ENCODE measurements at regions not wholly inside any gene's neighbourhood (a gene's known extent, or its start where the extent isn't known, plus 50 kb on each side); places are given as distances from the start of the nearest gene placed in this dataset.
A peak's percentile ranks its signal among the peaks of the same experiment; 100 is the strongest.

DNA sequence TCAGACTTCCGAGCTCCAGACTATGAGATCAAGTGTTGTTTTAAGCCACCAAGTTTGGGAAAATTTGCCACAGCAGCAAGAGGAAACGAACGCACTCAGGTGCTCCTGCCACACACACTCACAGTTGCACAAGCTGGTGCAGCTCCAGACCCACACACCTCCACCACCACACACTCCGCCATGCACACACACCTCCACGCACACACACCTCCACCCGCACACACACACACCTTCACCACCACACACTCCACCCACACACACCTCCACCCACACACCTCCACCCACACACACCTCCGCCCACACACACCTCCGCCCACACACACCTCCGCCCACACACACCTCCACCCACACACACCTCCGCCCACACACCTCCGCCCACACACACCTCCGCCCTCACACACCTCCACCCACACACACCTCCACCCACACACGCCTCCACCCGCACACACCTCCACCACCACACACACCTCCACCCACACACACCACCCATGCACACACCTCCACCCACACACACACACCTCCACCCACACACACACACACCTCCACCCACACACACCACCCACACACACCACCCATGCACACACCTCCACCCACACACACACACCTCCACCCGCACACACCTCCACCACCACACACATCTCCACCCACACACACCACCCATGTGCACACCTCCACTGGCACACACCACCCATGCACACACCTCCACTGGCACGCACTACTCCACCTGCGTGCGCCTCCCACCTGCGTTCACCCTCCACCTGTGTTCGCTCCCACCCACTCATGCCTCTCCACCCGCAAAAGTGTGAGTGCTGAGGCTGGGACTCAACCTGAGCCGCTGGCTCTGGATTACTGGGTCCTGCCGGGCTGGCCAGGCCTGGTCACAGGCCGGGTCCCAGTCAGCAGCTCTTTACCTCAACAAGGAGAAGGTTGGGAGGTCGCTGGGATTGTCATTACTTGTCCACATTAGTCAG, 175.6 kb downstream of the BMP7 start:
- DNase-seq (ENCODE audit: low spot score): no peak
- Histone ChIP-seq H3K4me3 (no peak overlapping the region), H3K9me3 (no peaks in the 10 kb centered on the region), H3K27me3 (no peaks in the 10 kb centered on the region), H3K27ac (no peak overlapping the region), H3K4me1 (peaks cover 0 to 7% of the 10 kb centered on the region in 2 donors), H3K36me3 (no peaks in the 10 kb centered on the region)
- TF ChIP-seq, protein P1, sequence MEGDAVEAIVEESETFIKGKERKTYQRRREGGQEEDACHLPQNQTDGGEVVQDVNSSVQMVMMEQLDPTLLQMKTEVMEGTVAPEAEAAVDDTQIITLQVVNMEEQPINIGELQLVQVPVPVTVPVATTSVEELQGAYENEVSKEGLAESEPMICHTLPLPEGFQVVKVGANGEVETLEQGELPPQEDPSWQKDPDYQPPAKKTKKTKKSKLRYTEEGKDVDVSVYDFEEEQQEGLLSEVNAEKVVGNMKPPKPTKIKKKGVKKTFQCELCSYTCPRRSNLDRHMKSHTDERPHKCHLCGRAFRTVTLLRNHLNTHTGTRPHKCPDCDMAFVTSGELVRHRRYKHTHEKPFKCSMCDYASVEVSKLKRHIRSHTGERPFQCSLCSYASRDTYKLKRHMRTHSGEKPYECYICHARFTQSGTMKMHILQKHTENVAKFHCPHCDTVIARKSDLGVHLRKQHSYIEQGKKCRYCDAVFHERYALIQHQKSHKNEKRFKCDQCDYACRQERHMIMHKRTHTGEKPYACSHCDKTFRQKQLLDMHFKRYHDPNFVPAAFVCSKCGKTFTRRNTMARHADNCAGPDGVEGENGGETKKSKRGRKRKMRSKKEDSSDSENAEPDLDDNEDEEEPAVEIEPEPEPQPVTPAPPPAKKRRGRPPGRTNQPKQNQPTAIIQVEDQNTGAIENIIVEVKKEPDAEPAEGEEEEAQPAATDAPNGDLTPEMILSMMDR (IDR thresholded peaks at IDR 0.05): no peak

DNA sequence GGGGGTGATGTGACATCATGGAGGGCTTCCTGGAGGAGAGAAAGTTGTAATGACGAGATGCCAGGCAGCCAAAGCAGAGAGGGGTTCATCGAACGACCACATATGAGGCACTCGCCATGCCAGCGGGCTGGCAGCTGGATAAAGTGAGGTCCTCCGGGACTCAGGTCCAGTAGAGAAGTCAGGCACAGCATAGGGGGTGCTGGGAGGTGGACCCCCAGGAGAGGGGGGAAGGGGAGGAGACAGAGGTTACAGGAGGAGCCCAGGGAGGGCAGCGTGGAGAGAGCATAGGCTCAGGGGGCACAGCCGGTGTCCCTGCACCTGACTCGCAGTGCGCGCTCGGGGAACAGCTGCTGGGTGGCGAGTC, 174.7 kb downstream of the BMP7 start:
- DNase-seq (ENCODE audit: low spot score): no peak
- TF ChIP-seq, protein P1 (IDR thresholded peaks at IDR 0.05): no peak
- Histone ChIP-seq H3K27ac (no peak overlapping the region), H3K4me3 (no peak overlapping the region), H3K9me3 (no peaks in the 10 kb centered on the region), H3K4me1 (peaks cover 0 to 7% of the 10 kb centered on the region in 2 donors), H3K27me3 (no peaks in the 10 kb centered on the region), H3K36me3 (no peaks in the 10 kb centered on the region)

DNA sequence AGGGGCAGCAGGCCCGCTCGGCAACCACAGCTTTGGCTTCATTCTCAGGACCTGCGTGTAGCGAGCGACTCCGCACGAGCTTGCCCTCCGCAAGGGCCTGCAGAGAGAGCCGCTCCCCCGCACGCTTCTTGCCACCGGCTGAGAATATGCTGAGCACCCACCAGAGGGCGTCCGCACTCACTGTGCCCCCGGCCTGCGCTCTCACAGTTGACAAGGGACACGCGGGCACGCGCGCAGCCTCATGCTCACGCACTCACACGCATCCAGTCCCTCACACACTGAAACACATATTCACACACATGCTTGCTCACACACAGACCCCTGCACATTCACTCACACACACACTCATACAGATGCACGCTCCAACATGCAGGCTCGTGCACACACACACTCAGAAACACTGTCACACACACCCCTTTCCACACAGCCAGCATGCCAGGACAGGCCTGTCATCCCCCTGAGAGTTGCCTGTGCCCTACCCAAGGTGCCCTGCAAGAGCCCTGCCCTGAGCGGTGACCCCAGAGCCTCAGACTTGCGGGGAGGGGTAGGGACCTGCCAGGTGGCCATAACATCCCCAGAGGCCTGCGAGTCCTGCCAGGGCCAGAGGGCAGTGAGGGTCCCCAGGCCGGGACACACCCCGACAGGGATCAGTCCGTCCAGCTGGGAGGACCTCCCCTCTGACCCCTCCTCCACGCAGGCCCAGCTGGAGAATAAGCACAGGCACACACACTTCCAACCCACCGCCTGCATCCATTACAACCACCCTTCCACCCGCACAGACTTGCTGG, 174.1 kb downstream of the BMP7 start:
- H3K36me3 ChIP-seq: no peaks in the 10 kb centered on the region

DNA sequence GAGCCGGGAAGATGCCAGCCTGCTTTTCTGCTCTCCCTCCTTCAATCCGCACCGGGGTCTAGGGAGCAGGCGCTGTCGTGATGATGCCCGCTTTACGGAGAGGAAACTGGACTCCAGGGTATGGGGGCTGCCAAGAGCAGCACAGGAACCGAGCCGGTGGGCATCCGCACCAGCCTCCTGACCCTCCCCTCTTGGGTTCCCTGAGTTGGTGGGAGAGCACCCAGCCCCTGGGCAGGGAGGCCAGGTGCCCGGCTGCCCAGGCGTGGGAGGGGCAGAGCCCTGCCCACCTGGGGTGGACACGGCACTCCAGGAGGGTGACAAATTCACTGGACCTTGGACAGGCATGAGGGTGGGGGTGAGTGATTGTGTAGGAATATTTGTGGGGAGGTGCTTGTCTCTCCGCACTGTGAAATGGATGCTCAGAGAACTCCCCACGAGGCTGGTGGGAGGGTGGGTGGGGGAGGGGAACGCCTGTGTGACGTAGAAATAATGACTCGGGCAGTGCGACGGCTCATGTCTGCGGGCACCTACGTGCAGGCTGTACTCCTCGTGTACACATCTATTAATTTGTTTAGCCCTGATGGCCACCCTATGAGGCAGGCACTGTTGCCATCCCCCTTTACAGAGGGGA, 173.4 kb downstream of the BMP7 start:
- H3K27me3 ChIP-seq: no peaks in the 10 kb centered on the region
- peaks cover 0 to 7% of the 10 kb centered on the region in 2 donors for H3K4me1 ChIP-seq
- H3K27ac ChIP-seq: no peak overlapping the region
- no peaks in the 10 kb centered on the region for H3K36me3 ChIP-seq
- no peak for DNase-seq (ENCODE audit: low spot score)
- TF ChIP-seq, protein P1 (IDR thresholded peaks at IDR 0.05): no peak
- H3K4me3 ChIP-seq: no peak overlapping the region
- H3K9me3 ChIP-seq: no peaks in the 10 kb centered on the region

More for the DNA sequence above, 174.1 kb downstream of the BMP7 start:
- Histone ChIP-seq H3K4me1 (peaks cover 0 to 7% of the 10 kb centered on the region in 2 donors), H3K4me3 (no peak overlapping the region), H3K27ac (no peak overlapping the region), H3K9me3 (no peaks in the 10 kb centered on the region), H3K27me3 (no peaks in the 10 kb centered on the region)
- no peak for DNase-seq (ENCODE audit: low spot score)
- TF ChIP-seq, protein P1 (IDR thresholded peaks at IDR 0.05): peak; percentile 72 to 79

DNA sequence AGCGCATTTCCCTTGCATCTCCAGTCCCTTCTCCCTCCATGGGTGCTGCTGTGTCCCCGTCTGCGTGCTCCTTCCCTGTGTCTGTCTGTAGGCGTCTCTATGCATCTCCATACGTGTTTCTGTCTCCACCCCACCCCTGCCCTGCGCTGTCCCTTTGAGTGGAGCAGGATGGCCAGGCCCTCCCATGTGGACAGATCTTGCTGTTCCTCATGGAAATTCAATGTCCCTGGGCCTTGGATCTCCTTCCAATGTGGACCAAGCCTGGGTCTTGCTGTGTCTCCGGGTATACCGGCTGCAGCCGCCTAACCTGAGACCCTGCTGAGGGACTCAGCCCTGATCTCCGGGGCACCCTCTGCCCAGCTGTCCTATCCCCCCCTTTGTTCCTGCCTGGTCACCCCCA, 172.7 kb downstream of the BMP7 start:
- Histone ChIP-seq H3K27me3 (no peaks in the 10 kb centered on the region), H3K4me3 (no peak overlapping the region), H3K4me1 (peaks cover 0 to 7% of the 10 kb centered on the region in 2 donors), H3K27ac (no peak overlapping the region), H3K9me3 (no peaks in the 10 kb centered on the region), H3K36me3 (no peaks in the 10 kb centered on the region)
- TF ChIP-seq, protein P1 (IDR thresholded peaks at IDR 0.05): no peak
- DNase-seq (ENCODE audit: low spot score): no peak
